WTC11 (cell line): ENCODE measurements at regions not wholly inside any gene's neighbourhood (a gene's known extent, or its start where the extent isn't known, plus 50 kb on each side); places are given as distances from the start of the nearest gene placed in this dataset.

Experiments
- ATAC-seq: fragments of 200-7000 bp; cut with Tn5 transposase; 2 replicates; pipeline ENCODE4 v1.10.0; 2021; ENCODE audit warnings: mild to moderate bottlenecking, moderate library complexity
- CTCF ChIA-PET: fragments of 300-600 bp; sonication (Branson Sonifier 250); formaldehyde crosslinking; loops from one replicate; lab custom pipeline; 2021; ENCODE audit warnings: antibody characterized with exemption; lab: Charles Lee
- POLR2A ChIA-PET: fragments of 350-600 bp; sonication (Branson Sonifier 250); formaldehyde crosslinking; loops from one replicate; lab custom pipeline; 2021; ENCODE audit warnings: antibody characterized with exemption; lab: Charles Lee
- DNase-seq: peaks from one replicate; pipeline ENCODE4 v3.0.0; 2021; ENCODE audit warnings: low spot score
- H3K27ac Mint-ChIP-seq: 2 replicates; pipeline ENCODE4 v1.8.0; 2021; ENCODE audit warnings: mixed read lengths
- H3K27me3 Mint-ChIP-seq: 2 replicates; pipeline ENCODE4 v1.8.0; 2021; ENCODE audit warnings: low read depth, mild to moderate bottlenecking, moderate library complexity, mixed read lengths
- H3K36me3 Mint-ChIP-seq: 2 replicates; pipeline ENCODE4 v1.8.0; 2021; ENCODE audit warnings: mixed read lengths
- H3K4me1 Mint-ChIP-seq: 2 replicates; pipeline ENCODE4 v1.8.0; 2022; ENCODE audit warnings: mixed read lengths
- H3K4me3 Mint-ChIP-seq: 2 replicates; pipeline ENCODE4 v1.8.0; 2021; ENCODE audit warnings: mild to moderate bottlenecking, moderate library complexity, mixed read lengths
- H3K9me3 Mint-ChIP-seq: 2 replicates; pipeline ENCODE4 v1.8.0; 2021; ENCODE audit warnings: mixed read lengths
- AR ChIP-seq: fragments of 250-450 bp; sonication (Bioruptor Pico); IDR thresholded peaks from 2 replicates; pipeline ENCODE4 v1.9.0; 2021; ENCODE audit warnings: mild to moderate bottlenecking
- EMX1 ChIP-seq: fragments of 250-450 bp; sonication (Bioruptor Pico); IDR thresholded peaks from 2 replicates; pipeline ENCODE4 v1.8.0; 2021; ENCODE audit warnings: mild to moderate bottlenecking
- FOXP1 ChIP-seq: sonication (generic); formaldehyde crosslinking; IDR thresholded peaks from 2 replicates; pipeline ENCODE4 v1.8.0; 2022; ENCODE audit warnings: missing genetic modification reagents, mild to moderate bottlenecking, moderate library complexity, borderline replicate concordance
- FOXP4 ChIP-seq: sonication (generic); formaldehyde crosslinking; IDR thresholded peaks from 2 replicates; pipeline ENCODE4 v1.8.0; 2022; ENCODE audit warnings: mild to moderate bottlenecking, missing genetic modification reagents
- IRF1 ChIP-seq: sonication (generic); formaldehyde crosslinking; IDR thresholded peaks from 2 replicates; pipeline ENCODE4 v1.8.0; 2023; ENCODE audit warnings: missing genetic modification reagents
- JAZF1 ChIP-seq: fragments of 250-450 bp; sonication (Bioruptor Pico); IDR thresholded peaks from 2 replicates; pipeline ENCODE4 v1.9.0; 2021; ENCODE audit warnings: moderate library complexity, mild to moderate bottlenecking, inconsistent platforms
- MLX ChIP-seq: sonication (generic); formaldehyde crosslinking; IDR thresholded peaks from 2 replicates; pipeline ENCODE4 v1.8.1; 2023; ENCODE audit warnings: mild to moderate bottlenecking, missing genetic modification reagents, moderate library complexity
- MXD4 ChIP-seq: fragments of 250-450 bp; sonication (Bioruptor Pico); IDR thresholded peaks from 2 replicates; pipeline ENCODE4 v1.8.0; 2021; ENCODE audit warnings: mild to moderate bottlenecking, moderate library complexity, borderline replicate concordance
- MYBL2 ChIP-seq: sonication (generic); formaldehyde crosslinking; IDR thresholded peaks from 2 replicates; pipeline ENCODE4 v1.8.1; 2023; ENCODE audit warnings: mild to moderate bottlenecking, moderate library complexity, missing genetic modification reagents
- STAT6 ChIP-seq: sonication (generic); formaldehyde crosslinking; conservative IDR thresholded peaks from 2 replicates; pipeline ENCODE4 v1.8.1; 2023; ENCODE audit warnings: mild to moderate bottlenecking, low read depth, missing genetic modification reagents, moderate library complexity
- TEAD1 ChIP-seq: sonication (generic); formaldehyde crosslinking; IDR thresholded peaks from 2 replicates; pipeline ENCODE4 v1.8.0; 2022; ENCODE audit warnings: mild to moderate bottlenecking, missing genetic modification reagents
- ZNF512 ChIP-seq: sonication (generic); formaldehyde crosslinking; IDR thresholded peaks from 2 replicates; pipeline ENCODE4 v1.8.1; 2022; ENCODE audit warnings: missing genetic modification reagents, borderline replicate concordance

- TF ChIP-seq FOXP4 (CRISPR knock-in tag) (no peak), STAT6 (CRISPR knock-in tag) (no peak), ZNF512 (CRISPR knock-in tag) (no peak)
Measured at GRCh38 chr7:156046031-156046560, 233.8 kb upstream of the SHH start (continued).

- Mint-ChIP-seq H3K4me3 (no peak overlapping the region), H3K27me3 (peaks cover 2% of the 10 kb centered on the region; the same call in 1 of the 2 replicates), H3K9me3 (peaks cover 28% of the 10 kb centered on the region), H3K4me1 (no peaks in the 10 kb centered on the region; the same call in 1 of the 2 replicates), H3K27ac (no peak overlapping the region), H3K36me3 (peaks cover 30% of the 10 kb centered on the region)
- ChIA-PET POLR2A (no interaction called here), CTCF (no interaction called here)
- ATAC-seq (no peak), DNase-seq (no peak)
- TF ChIP-seq STAT6 (CRISPR knock-in tag) = no peak
- no peak for TF ChIP-seq MYBL2 (CRISPR knock-in tag)
- no peak for TF ChIP-seq MLX (CRISPR knock-in tag)
- no peak for TF ChIP-seq AR
- TF ChIP-seq MXD4 (CRISPR knock-in tag) = no peak
- TF ChIP-seq TEAD1 (CRISPR knock-in tag) = no peak
- no peak for TF ChIP-seq FOXP1
- no peak for TF ChIP-seq JAZF1 (CRISPR knock-in tag)
- no peak for TF ChIP-seq IRF1 (CRISPR knock-in tag)
- TF ChIP-seq EMX1 (CRISPR knock-in tag) = no peak
Measured at GRCh38 chr7:156043416-156044178, 231.3 kb upstream of the SHH start.
